HuH-7.5 (cell line): ENCODE measurements at regions not wholly inside any gene's neighbourhood (a gene's known extent, or its start where the extent isn't known, plus 50 kb on each side); places are given as distances from the start of the nearest gene placed in this dataset.
"Not testable (repeated sequence)": the region's sequence is repeated elsewhere in the genome, so short reads cannot be mapped to it uniquely, and the experiment has no call there.

Source experiments
- DNase-seq: peaks from one replicate; pipeline ENCODE4 v3.0.0; 2011; ENCODE audit warnings: low spot score

GRCh38 chr1:73218995-73219546, 936.7 kb upstream of the NEGR1 start:
- DNase-seq, result no peak

- no peak for DNase-seq
Observed at GRCh38 chr1:73205294-73205973, 923.1 kb upstream of the NEGR1 start.

GRCh38 chr1:73197972-73198371, 915.6 kb upstream of the NEGR1 start:
- no peak for DNase-seq

GRCh38 chr1:73194965-73195364, 912.6 kb upstream of the NEGR1 start:
- DNase-seq, result no peak

GRCh38 chr1:73183581-73183980, 901.2 kb upstream of the NEGR1 start:
- DNase-seq, result not testable (repeated sequence)

GRCh38 chr1:73181190-73181540, 898.8 kb upstream of the NEGR1 start:
- no peak for DNase-seq

GRCh38 chr1:73180397-73181189, 898.3 kb upstream of the NEGR1 start:
- no peak for DNase-seq

- DNase-seq, result no peak
Observed at GRCh38 chr1:73176902-73177301, 894.6 kb upstream of the NEGR1 start.

- no peak for DNase-seq
Observed at GRCh38 chr1:73167009-73167657, 884.8 kb upstream of the NEGR1 start.

- no peak for DNase-seq
Observed at GRCh38 chr1:73162564-73162963, 880.2 kb upstream of the NEGR1 start.

- DNase-seq, result no peak
Observed at GRCh38 chr1:73161418-73161817, 879.1 kb upstream of the NEGR1 start.

GRCh38 chr1:73160759-73161158, 878.4 kb upstream of the NEGR1 start:
- DNase-seq, result no peak

- no peak for DNase-seq
Observed at GRCh38 chr1:73144311-73144710, 862.0 kb upstream of the NEGR1 start.

GRCh38 chr1:73136975-73137374, 854.6 kb upstream of the NEGR1 start:
- DNase-seq, result no peak

GRCh38 chr1:73106931-73107330, 824.6 kb upstream of the NEGR1 start:
- no peak for DNase-seq

- DNase-seq, result no peak
Observed at GRCh38 chr1:73105755-73106154, 823.4 kb upstream of the NEGR1 start.

- no peak for DNase-seq
Observed at GRCh38 chr1:73104749-73105148, 822.4 kb upstream of the NEGR1 start.

GRCh38 chr1:73100216-73100615, 817.9 kb upstream of the NEGR1 start:
- DNase-seq, result no peak

- DNase-seq, result no peak
Observed at GRCh38 chr1:73097917-73098316, 815.6 kb upstream of the NEGR1 start.

GRCh38 chr1:73096841-73097240, 814.5 kb upstream of the NEGR1 start:
- no peak for DNase-seq

GRCh38 chr1:73092383-73092782, 810.0 kb upstream of the NEGR1 start:
- DNase-seq, result no peak

- no peak for DNase-seq
Observed at GRCh38 chr1:73066866-73067265, 784.5 kb upstream of the NEGR1 start.
